Panc1 (cell line): ENCODE measurements at regions not wholly inside any gene's neighbourhood (a gene's known extent, or its start where the extent isn't known, plus 50 kb on each side); places are given as distances from the start of the nearest gene placed in this dataset.

Source experiments
- TF ChIP-seq, protein P1 (sequence below): fragments of 450-650 bp; IDR thresholded peaks from 2 replicates; pipeline ENCODE4 v1.5.1; 2017; ENCODE audit warnings: mild to moderate bottlenecking
- TF ChIP-seq, protein P2 (sequence below), 2 experiments: IDR thresholded peaks; 2 replicates each; pipeline ENCODE4 v1.6.1; 2011 to 2012; ENCODE audit warnings: low read depth in 2 of 2, control low read depth in 1 of 2, low read length in 1 of 2, mild to moderate bottlenecking in 1 of 2, moderate library complexity in 1 of 2; ENCODE audit not compliant: insufficient read depth in 1 of 2

DNA sequence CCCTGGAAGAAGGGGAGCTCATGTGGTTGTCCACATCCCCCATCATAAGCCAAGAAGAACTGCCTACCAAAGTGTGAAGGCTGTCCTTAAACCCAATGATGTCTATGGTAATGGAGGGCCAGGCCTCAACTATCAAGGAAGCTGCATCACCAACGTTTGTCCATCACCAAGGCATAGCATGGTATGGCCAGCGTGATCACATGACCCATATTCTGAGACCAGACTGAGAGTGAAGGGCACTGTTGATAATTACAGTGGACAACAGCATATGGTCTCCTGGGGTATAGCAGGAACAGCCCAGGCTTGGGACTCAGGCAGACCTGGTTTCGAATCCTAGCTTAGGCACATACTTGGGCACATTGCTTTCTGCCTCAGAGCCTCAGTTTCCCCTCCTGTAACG lies 218.2 kb upstream of the RREB1 start:
- TF ChIP-seq, protein P1, sequence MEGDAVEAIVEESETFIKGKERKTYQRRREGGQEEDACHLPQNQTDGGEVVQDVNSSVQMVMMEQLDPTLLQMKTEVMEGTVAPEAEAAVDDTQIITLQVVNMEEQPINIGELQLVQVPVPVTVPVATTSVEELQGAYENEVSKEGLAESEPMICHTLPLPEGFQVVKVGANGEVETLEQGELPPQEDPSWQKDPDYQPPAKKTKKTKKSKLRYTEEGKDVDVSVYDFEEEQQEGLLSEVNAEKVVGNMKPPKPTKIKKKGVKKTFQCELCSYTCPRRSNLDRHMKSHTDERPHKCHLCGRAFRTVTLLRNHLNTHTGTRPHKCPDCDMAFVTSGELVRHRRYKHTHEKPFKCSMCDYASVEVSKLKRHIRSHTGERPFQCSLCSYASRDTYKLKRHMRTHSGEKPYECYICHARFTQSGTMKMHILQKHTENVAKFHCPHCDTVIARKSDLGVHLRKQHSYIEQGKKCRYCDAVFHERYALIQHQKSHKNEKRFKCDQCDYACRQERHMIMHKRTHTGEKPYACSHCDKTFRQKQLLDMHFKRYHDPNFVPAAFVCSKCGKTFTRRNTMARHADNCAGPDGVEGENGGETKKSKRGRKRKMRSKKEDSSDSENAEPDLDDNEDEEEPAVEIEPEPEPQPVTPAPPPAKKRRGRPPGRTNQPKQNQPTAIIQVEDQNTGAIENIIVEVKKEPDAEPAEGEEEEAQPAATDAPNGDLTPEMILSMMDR = no peak
- TF ChIP-seq, protein P2, sequence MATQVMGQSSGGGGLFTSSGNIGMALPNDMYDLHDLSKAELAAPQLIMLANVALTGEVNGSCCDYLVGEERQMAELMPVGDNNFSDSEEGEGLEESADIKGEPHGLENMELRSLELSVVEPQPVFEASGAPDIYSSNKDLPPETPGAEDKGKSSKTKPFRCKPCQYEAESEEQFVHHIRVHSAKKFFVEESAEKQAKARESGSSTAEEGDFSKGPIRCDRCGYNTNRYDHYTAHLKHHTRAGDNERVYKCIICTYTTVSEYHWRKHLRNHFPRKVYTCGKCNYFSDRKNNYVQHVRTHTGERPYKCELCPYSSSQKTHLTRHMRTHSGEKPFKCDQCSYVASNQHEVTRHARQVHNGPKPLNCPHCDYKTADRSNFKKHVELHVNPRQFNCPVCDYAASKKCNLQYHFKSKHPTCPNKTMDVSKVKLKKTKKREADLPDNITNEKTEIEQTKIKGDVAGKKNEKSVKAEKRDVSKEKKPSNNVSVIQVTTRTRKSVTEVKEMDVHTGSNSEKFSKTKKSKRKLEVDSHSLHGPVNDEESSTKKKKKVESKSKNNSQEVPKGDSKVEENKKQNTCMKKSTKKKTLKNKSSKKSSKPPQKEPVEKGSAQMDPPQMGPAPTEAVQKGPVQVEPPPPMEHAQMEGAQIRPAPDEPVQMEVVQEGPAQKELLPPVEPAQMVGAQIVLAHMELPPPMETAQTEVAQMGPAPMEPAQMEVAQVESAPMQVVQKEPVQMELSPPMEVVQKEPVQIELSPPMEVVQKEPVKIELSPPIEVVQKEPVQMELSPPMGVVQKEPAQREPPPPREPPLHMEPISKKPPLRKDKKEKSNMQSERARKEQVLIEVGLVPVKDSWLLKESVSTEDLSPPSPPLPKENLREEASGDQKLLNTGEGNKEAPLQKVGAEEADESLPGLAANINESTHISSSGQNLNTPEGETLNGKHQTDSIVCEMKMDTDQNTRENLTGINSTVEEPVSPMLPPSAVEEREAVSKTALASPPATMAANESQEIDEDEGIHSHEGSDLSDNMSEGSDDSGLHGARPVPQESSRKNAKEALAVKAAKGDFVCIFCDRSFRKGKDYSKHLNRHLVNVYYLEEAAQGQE (IDR thresholded peaks at IDR 0.05; ENCODE audit: insufficient read depth in 1 of 2, low read depth in 2 of 2, low read length in 1 of 2) = no peak
